IMR-90 (cell line): ENCODE measurements at regions not wholly inside any gene's neighbourhood (a gene's known extent, or its start where the extent isn't known, plus 50 kb on each side); places are given as distances from the start of the nearest gene placed in this dataset.

Experiments used
- ATAC-seq: fragments of 200-7000 bp; cut with Tn5 transposase; 2 replicates; pipeline ENCODE4 v1.9.1; 2020; ENCODE audit warnings: low read depth, mild to moderate bottlenecking, moderate library complexity
- BruUV-seq: library from RNA; stranded (reverse); fragments of 400-500 nt; replicated peaks from 2 replicates; lab custom pipeline; 2021; lab: Mats Ljungman, UMichigan
- CTCF ChIA-PET: fragments of 300-600 bp; formaldehyde crosslinking; extraction: SDS; loops from one replicate; lab custom pipeline; 2021; ENCODE audit warnings: antibody characterized with exemption; lab: Yijun Ruan, JAX
- POLR2A ChIA-PET: fragments of 300-600 bp; sonication (Branson Sonifier 250); formaldehyde crosslinking; loops from one replicate; lab custom pipeline; 2022; ENCODE audit warnings: antibody characterized with exemption; ENCODE audit not compliant: unreplicated experiment; lab: Charles Lee
- DNase-seq: peaks from one replicate; pipeline ENCODE4 v3.0.0; 2013
- H2AFZ ChIP-seq: replicated peaks from 2 replicates; pipeline ENCODE3; 2013; ENCODE audit warnings: low read length, mild to moderate bottlenecking; ENCODE audit not compliant: poor library complexity
- H2AK5ac ChIP-seq: 2 replicates; pipeline ENCODE4 v1.6.1; 2013; ENCODE audit warnings: low read depth, low read length, inconsistent platforms
- H2AK9ac ChIP-seq: replicated peaks from 2 replicates; pipeline ENCODE3; 2013; ENCODE audit warnings: mild to moderate bottlenecking, low read depth, low read length, moderate library complexity; ENCODE audit not compliant: poor library complexity
- H2BK120ac ChIP-seq: 2 replicates; pipeline ENCODE4 v1.6.1; 2013; ENCODE audit warnings: low read depth, low read length, inconsistent platforms
- H2BK15ac ChIP-seq: 3 replicates; pipeline ENCODE4 v1.6.1; 2013; ENCODE audit warnings: low read depth, low read length, inconsistent platforms
- H2BK20ac ChIP-seq: 2 replicates; pipeline ENCODE4 v1.6.1; 2013; ENCODE audit warnings: low read depth, mild to moderate bottlenecking, inconsistent platforms, low read length, moderate library complexity
- H2BK5ac ChIP-seq: 2 replicates; pipeline ENCODE4 v1.6.1; 2013; ENCODE audit warnings: mild to moderate bottlenecking, low read depth, low read length, inconsistent platforms; ENCODE audit not compliant: poor library complexity, severe bottlenecking
- H3K14ac ChIP-seq: replicated peaks from 2 replicates; pipeline ENCODE4 v1.6.1; 2013; ENCODE audit warnings: low read depth, low read length, inconsistent platforms
- H3K18ac ChIP-seq: 2 replicates; pipeline ENCODE4 v1.6.1; 2013; ENCODE audit warnings: low read depth, low read length, control low read depth
- H3K23ac ChIP-seq: 2 replicates; pipeline ENCODE4 v1.6.1; 2013; ENCODE audit warnings: low read depth, low read length, inconsistent platforms
- H3K27ac ChIP-seq: 2 replicates; pipeline ENCODE4 v1.5.1; 2013; ENCODE audit warnings: mild to moderate bottlenecking, control low read depth, low read length; ENCODE audit not compliant: insufficient read depth
- H3K27me3 ChIP-seq: 2 replicates; pipeline ENCODE4 v1.6.1; 2013; ENCODE audit warnings: low read length; ENCODE audit not compliant: control insufficient read depth, insufficient read depth
- H3K36me3 ChIP-seq: 2 replicates; pipeline ENCODE4 v1.6.1; 2013; ENCODE audit warnings: low read length, mixed read lengths; ENCODE audit not compliant: control insufficient read depth, insufficient read depth
- H3K4ac ChIP-seq: 2 replicates; pipeline ENCODE4 v1.6.1; 2013; ENCODE audit warnings: low read depth, low read length, inconsistent platforms
- H3K4me1 ChIP-seq: 2 replicates; pipeline ENCODE4 v1.6.1; 2013; ENCODE audit warnings: low read length, mixed read lengths; ENCODE audit not compliant: control insufficient read depth, insufficient read depth
- H3K4me2 ChIP-seq: 2 replicates; pipeline ENCODE4 v1.6.1; 2013; ENCODE audit warnings: low read depth, mild to moderate bottlenecking, control low read depth, low read length, moderate library complexity
- H3K4me3 ChIP-seq: 2 replicates; pipeline ENCODE4 v1.5.1; 2013; ENCODE audit warnings: low read depth, mild to moderate bottlenecking, control low read depth, low read length, moderate library complexity; ENCODE audit not compliant: insufficient read depth
- H3K56ac ChIP-seq: 2 replicates; pipeline ENCODE4 v1.6.1; 2013; ENCODE audit warnings: low read length, inconsistent platforms; ENCODE audit not compliant: insufficient read depth; ENCODE audit errors: extremely low read depth
- H3K79me1 ChIP-seq, 2 experiments: 2 replicates each; pipeline ENCODE4 v1.6.1; 2013; ENCODE audit warnings: low read length in 2 of 2, inconsistent platforms in 1 of 2, low read depth in 1 of 2
- H3K9ac ChIP-seq: 2 replicates; pipeline ENCODE4 v1.6.1; 2013; ENCODE audit warnings: low read depth, low read length, control low read depth
- H3K9me1 ChIP-seq: 2 replicates; pipeline ENCODE4 v1.6.1; 2013; ENCODE audit warnings: low read length, inconsistent platforms; ENCODE audit not compliant: insufficient read depth
- H3K9me3 ChIP-seq: 2 replicates; pipeline ENCODE4 v1.6.1; 2013; ENCODE audit warnings: low read length; ENCODE audit not compliant: control insufficient read depth, insufficient read depth
- H4K20me1 ChIP-seq: 2 replicates; pipeline ENCODE4 v1.6.1; 2013; ENCODE audit warnings: low read length, inconsistent platforms; ENCODE audit not compliant: insufficient read depth
- H4K5ac ChIP-seq: 2 replicates; pipeline ENCODE4 v1.6.1; 2013; ENCODE audit warnings: mild to moderate bottlenecking, low read depth, low read length, control low read depth
- H4K8ac ChIP-seq, 2 experiments: 2 replicates each; pipeline ENCODE4 v1.6.1; 2013; ENCODE audit warnings: low read depth in 2 of 2, low read length in 2 of 2, control low read depth in 1 of 2, inconsistent platforms in 1 of 2
- H4K91ac ChIP-seq: 2 replicates; pipeline ENCODE4 v1.6.1; 2013; ENCODE audit warnings: low read depth, low read length, inconsistent platforms; ENCODE audit not compliant: insufficient read depth
- FOS ChIP-seq: fragments of 150-350 bp; IDR thresholded peaks from 2 replicates; pipeline ENCODE4 v1.6.1; 2016; ENCODE audit warnings: low read depth, low read length
- MAFK ChIP-seq: IDR thresholded peaks from 2 replicates; pipeline ENCODE4 v1.6.1; 2012; ENCODE audit warnings: low read depth, low read length, improper control_type of control experiment
- MAZ ChIP-seq: IDR thresholded peaks from 2 replicates; pipeline ENCODE4 v1.6.1; 2012; ENCODE audit warnings: low read depth, mild to moderate bottlenecking, low read length, improper control_type of control experiment, moderate library complexity, borderline replicate concordance
- POLR2A ChIP-seq: IDR thresholded peaks from 2 replicates; pipeline ENCODE4 v1.6.1; 2012; ENCODE audit warnings: mild to moderate bottlenecking, low read depth, low read length
- SMC3 ChIP-seq: fragments of 150-350 bp; IDR thresholded peaks from 2 replicates; pipeline ENCODE4 v1.6.1; 2016; ENCODE audit warnings: low read depth, mild to moderate bottlenecking, antibody characterized with exemption, low read length, moderate library complexity
- WGBS, 2 experiments: methylation state at CpG; one replicate each; pipeline versions ENCODE4 v1.1.5 to v1.1.7; 2013; ENCODE audit warnings: missing lambda C conversion rate in 2 of 2; ENCODE audit not compliant: insufficient read length in 1 of 2; ENCODE audit errors: extremely low coverage in 2 of 2; 5-methylcytosine and 5-hydroxymethylcytosine counted together
- dilution Hi-C: fragments of 300-500 bp; cut with HindIII; formaldehyde crosslinking; loops from one replicate; pipeline ENCODE4 v1.14.3; 2018; ENCODE audit warnings: low sequenced_read_pairs; ENCODE audit not compliant: unreplicated experiment
- in situ Hi-C: fragments of 300-500 bp; cut with MboI; formaldehyde crosslinking; loops from 3 replicates; pipeline ENCODE4 v1.14.3; 2019; ENCODE audit warnings: low sequenced_read_pairs, inconsistent platforms, mixed read lengths
- intact Hi-C: fragments of 100-400 bp; cut with micrococcal nuclease; formaldehyde crosslinking; loops from 2 replicates; pipeline ENCODE4 v1.10.0; 2022
- TF ChIP-seq, protein P1 (sequence below): fragments of 150-350 bp; IDR thresholded peaks from 2 replicates; pipeline ENCODE4 v1.6.1; 2017; ENCODE audit warnings: mild to moderate bottlenecking, antibody characterized with exemption, low read length, low read depth

- Histone ChIP-seq H2BK5ac (no peak overlapping the region), H2BK15ac (no peak overlapping the region), H3K4me1 (no peaks in the 10 kb centered on the region), H3K56ac (no peak overlapping the region), H3K27me3 (no peaks in the 10 kb centered on the region), H2AK5ac (no peak overlapping the region), H2AFZ (no peak overlapping the region), H2BK120ac (no peak overlapping the region), H2BK20ac (no peak overlapping the region), H3K27ac (no peak overlapping the region), H3K79me1 (no peaks in the 10 kb centered on the region), H4K91ac (no peak overlapping the region), H3K36me3 (no peaks in the 10 kb centered on the region), H3K23ac (no peak overlapping the region), H2AK9ac (no peak overlapping the region), H3K18ac (no peak overlapping the region), H3K9me1 (no peaks in the 10 kb centered on the region), H3K9ac (no peak overlapping the region), H3K4me3 (no peak overlapping the region), H3K4ac (no peak overlapping the region), H3K14ac (no peak overlapping the region), H4K5ac (no peak overlapping the region), H4K8ac (no peak overlapping the region), H4K20me1 (no peaks in the 10 kb centered on the region), H3K9me3 (peaks cover 3% of the 10 kb centered on the region), H3K4me2 (no peak overlapping the region)
- no TSS peak for BruUV-seq
- DNase-seq (no peak), ATAC-seq (no peak)
- intact Hi-C loops (no loop called here), in situ Hi-C loops (no loop called here), dilution Hi-C loops (no loop called here)
- no CpG with 5 or more reads among the region's 4 CpGs for WGBS, 2 experiments
- TF ChIP-seq FOS (no peak), MAFK (no peak), POLR2A (no peak), MAZ (no peak), SMC3 (no peak)
- TF ChIP-seq, protein P1, sequence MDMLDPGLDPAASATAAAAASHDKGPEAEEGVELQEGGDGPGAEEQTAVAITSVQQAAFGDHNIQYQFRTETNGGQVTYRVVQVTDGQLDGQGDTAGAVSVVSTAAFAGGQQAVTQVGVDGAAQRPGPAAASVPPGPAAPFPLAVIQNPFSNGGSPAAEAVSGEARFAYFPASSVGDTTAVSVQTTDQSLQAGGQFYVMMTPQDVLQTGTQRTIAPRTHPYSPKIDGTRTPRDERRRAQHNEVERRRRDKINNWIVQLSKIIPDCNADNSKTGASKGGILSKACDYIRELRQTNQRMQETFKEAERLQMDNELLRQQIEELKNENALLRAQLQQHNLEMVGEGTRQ: no peak
- ChIA-PET POLR2A (no interaction called here), CTCF (no interaction called here)
These were observed 498.7 kb downstream of the CNTN6 start for GRCh38 chr3:1591327-1592028.
